ENCODE measurements at regions not wholly inside any gene's neighbourhood (a gene's known extent, or its start where the extent isn't known, plus 50 kb on each side); places are given as distances from the start of the nearest gene placed in this dataset.

DNA sequence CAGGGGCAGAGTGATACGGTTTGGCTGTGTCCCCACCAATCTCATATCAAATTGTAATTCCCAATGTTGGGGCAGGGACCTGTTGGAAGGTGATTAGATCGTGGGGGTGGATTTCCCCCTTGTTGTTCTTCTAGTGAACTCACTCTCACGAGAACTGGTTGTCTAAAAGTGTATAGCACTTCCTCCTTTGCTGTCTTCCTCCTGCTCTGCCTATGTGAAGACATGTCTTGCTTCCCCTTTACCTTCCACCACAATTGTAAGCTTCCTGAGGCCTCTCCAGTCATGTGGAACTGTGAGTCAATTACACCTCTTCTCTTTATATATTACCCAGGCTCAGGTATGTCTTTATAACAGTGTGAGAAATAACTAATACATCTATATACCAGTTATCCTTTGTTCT is 706.4 kb upstream of the KLHL1 start:
- H3K4me3 ChIP-seq: no peak overlapping the region
- no peaks in the 10 kb centered on the region for H3K27me3 ChIP-seq
- no peak for TF ChIP-seq CTCF (IDR thresholded peaks at IDR 0.05)
- H3K27ac ChIP-seq: no peak overlapping the region
- DNase-seq (ENCODE audit: low spot score in 2 of 2): no peak
- intact Hi-C loops (cut with DNase I): no loop called here
- no peaks in the 10 kb centered on the region for H3K36me3 ChIP-seq
- H3K9me3 ChIP-seq: no peaks in the 10 kb centered on the region
- H3K4me1 ChIP-seq: no peaks in the 10 kb centered on the region

- TF ChIP-seq CTCF (IDR thresholded peaks at IDR 0.05): no peak
- intact Hi-C loops (cut with DNase I): no loop called here
- no peak for DNase-seq (ENCODE audit: low spot score in 2 of 2)
These were observed 704.2 kb upstream of the KLHL1 start for GRCh38 chr13:70812481-70812880.

DNA sequence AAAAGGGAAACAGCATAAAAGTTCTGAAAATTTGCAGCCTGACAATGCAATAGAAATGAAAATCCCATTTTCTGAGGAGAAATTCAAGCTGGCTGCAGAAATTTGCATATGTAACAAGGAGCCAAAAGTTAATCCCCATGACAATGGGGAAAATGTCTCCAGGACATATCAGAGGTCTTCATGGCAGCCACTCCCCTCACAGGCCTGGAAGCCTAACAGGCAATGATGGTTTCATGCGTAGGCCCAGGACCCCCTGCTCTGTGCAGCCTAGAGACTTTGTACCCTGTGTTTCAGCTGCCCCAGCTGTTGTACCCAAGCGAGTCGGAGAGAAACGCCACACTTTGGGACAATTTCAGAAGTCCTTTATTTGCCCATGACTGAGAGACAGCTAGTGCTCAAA is 701.3 kb upstream of the KLHL1 start:
- no peaks in the 10 kb centered on the region for H3K9me3 ChIP-seq
- intact Hi-C loops (cut with DNase I): no loop called here
- TF ChIP-seq CTCF (IDR thresholded peaks at IDR 0.05): no peak

More at GRCh38 chr13:70812481-70812880, 704.2 kb upstream of the KLHL1 start:
- H3K4me1 ChIP-seq: no peaks in the 10 kb centered on the region
- no peak overlapping the region for H3K27ac ChIP-seq
- H3K27me3 ChIP-seq: no peaks in the 10 kb centered on the region
- no peaks in the 10 kb centered on the region for H3K36me3 ChIP-seq
- no peaks in the 10 kb centered on the region for H3K9me3 ChIP-seq
- no peak overlapping the region for H3K4me3 ChIP-seq

GRCh38 chr13:70798385-70798784 is 690.1 kb upstream of the KLHL1 start:
- intact Hi-C loops (cut with DNase I): no loop called here
- no peak for TF ChIP-seq CTCF (IDR thresholded peaks at IDR 0.05)
- Histone ChIP-seq H3K36me3 (no peaks in the 10 kb centered on the region), H3K4me1 (no peaks in the 10 kb centered on the region), H3K27ac (no peak overlapping the region), H3K4me3 (no peak overlapping the region), H3K27me3 (no peaks in the 10 kb centered on the region), H3K9me3 (no peaks in the 10 kb centered on the region)
- DNase-seq (ENCODE audit: low spot score in 2 of 2): no peak

More for the DNA sequence above, 701.3 kb upstream of the KLHL1 start:
- Histone ChIP-seq H3K27me3 (no peaks in the 10 kb centered on the region), H3K27ac (no peak overlapping the region), H3K4me3 (no peak overlapping the region), H3K4me1 (no peaks in the 10 kb centered on the region), H3K36me3 (no peaks in the 10 kb centered on the region)
- DNase-seq (ENCODE audit: low spot score in 2 of 2): no peak

DNA sequence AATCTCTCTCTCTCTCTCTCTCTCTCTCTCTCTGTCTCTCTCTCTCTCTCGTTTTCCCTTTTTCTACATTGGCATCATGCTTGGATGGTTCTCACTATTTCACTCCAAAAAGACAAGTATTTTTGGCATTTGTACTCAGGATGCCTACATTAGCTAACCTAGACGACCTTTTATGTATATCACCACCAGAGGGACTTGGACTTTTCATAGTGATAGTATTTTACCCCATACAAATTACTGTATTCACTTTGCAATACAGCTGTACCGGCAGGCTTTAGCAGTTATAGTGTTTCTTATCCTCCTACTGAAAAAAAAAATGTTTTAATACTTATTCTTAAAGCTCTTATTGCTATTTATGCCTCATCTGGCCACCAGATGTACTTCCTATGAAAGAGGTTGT is 687.2 kb upstream of the KLHL1 start:
- Histone ChIP-seq H3K4me1 (no peaks in the 10 kb centered on the region), H3K36me3 (no peaks in the 10 kb centered on the region), H3K4me3 (no peak overlapping the region), H3K9me3 (no peaks in the 10 kb centered on the region), H3K27me3 (no peaks in the 10 kb centered on the region), H3K27ac (no peak overlapping the region)
- no peak for DNase-seq (ENCODE audit: low spot score in 2 of 2)
- intact Hi-C loops (cut with DNase I): no loop called here
- no peak for TF ChIP-seq CTCF (IDR thresholded peaks at IDR 0.05)

DNA sequence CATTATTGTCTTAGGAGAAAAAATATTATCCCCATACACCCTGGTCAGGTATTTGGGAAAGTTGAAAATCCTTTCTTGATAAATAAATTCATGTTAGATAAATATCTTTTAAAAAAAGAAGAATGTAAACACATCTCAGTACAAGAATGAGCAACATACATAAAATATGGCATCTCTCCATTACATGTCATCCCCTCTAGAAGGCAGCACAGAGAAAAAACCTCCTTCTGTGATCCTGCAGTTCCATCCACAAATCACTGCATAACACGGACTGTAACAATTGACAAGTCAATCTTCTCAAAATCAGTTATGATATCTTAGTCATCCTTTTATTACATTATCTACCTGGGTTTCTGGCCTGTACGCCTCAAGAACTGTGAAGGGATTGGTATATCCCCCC is 683.9 kb upstream of the KLHL1 start:
- no peaks in the 10 kb centered on the region for H3K27me3 ChIP-seq
- no peaks in the 10 kb centered on the region for H3K4me1 ChIP-seq
- no peak overlapping the region for H3K27ac ChIP-seq
- no peaks in the 10 kb centered on the region for H3K36me3 ChIP-seq
- no peak for DNase-seq (ENCODE audit: low spot score in 2 of 2)
- H3K9me3 ChIP-seq: no peaks in the 10 kb centered on the region
- intact Hi-C loops (cut with DNase I): no loop called here
- H3K4me3 ChIP-seq: no peak overlapping the region
- TF ChIP-seq CTCF (IDR thresholded peaks at IDR 0.05): no peak

Data from ascending aorta (tissue), 2 donors.